H9 (cell line): ENCODE measurements at regions not wholly inside any gene's neighbourhood (a gene's known extent, or its start where the extent isn't known, plus 50 kb on each side); places are given as distances from the start of the nearest gene placed in this dataset.

Experiments used
- DNase-seq: peaks from one replicate; pipeline ENCODE4 v3.0.0-alpha.2; 2017
- H2AFZ ChIP-seq: one replicate; pipeline ENCODE4 v1.6.1; 2013; ENCODE audit warnings: mild to moderate bottlenecking, low read length, control low read depth, moderate library complexity
- H2AK5ac ChIP-seq: 2 replicates; pipeline ENCODE4 v1.6.1; 2013; ENCODE audit warnings: low read length, control low read depth, mixed read lengths; ENCODE audit not compliant: insufficient read length
- H2BK120ac ChIP-seq: one replicate; pipeline ENCODE4 v1.6.1; 2013; ENCODE audit warnings: low read depth, mild to moderate bottlenecking, low read length, control low read depth, inconsistent platforms; ENCODE audit not compliant: poor library complexity, severe bottlenecking
- H2BK12ac ChIP-seq: 2 replicates; pipeline ENCODE4 v1.6.1; 2013; ENCODE audit warnings: low read length, control low read depth, mixed read lengths, low read depth; ENCODE audit not compliant: insufficient read length
- H2BK15ac ChIP-seq: 2 replicates; pipeline ENCODE4 v1.6.1; 2013; ENCODE audit warnings: low read depth, low read length, control low read depth
- H2BK20ac ChIP-seq: one replicate; pipeline ENCODE4 v1.6.1; 2013; ENCODE audit warnings: low read depth, mild to moderate bottlenecking, low read length, control low read depth, inconsistent platforms; ENCODE audit not compliant: poor library complexity, severe bottlenecking
- H2BK5ac ChIP-seq: 2 replicates; pipeline ENCODE4 v1.6.1; 2013; ENCODE audit warnings: low read length, control low read depth, mixed read lengths; ENCODE audit not compliant: insufficient read length
- H3K14ac ChIP-seq: 2 replicates; pipeline ENCODE4 v1.6.1; 2013; ENCODE audit warnings: low read length, control low read depth; ENCODE audit not compliant: insufficient read depth
- H3K18ac ChIP-seq: 2 replicates; pipeline ENCODE4 v1.6.1; 2013; ENCODE audit warnings: low read depth, mild to moderate bottlenecking, mixed read lengths, low read length, control low read depth; ENCODE audit not compliant: insufficient read length
- H3K23ac ChIP-seq: 2 replicates; pipeline ENCODE4 v1.6.1; 2013; ENCODE audit warnings: low read length, control low read depth, mixed read lengths, low read depth; ENCODE audit not compliant: insufficient read length
- H3K23me2 ChIP-seq: 2 replicates; pipeline ENCODE4 v1.6.1; 2013; ENCODE audit warnings: low read depth, mild to moderate bottlenecking, mixed read lengths, low read length, control low read depth; ENCODE audit not compliant: insufficient read length, poor library complexity, severe bottlenecking
- H3K27ac ChIP-seq: 2 replicates; pipeline ENCODE4 v1.5.1; 2013; ENCODE audit warnings: low read length, control low read depth, mixed read lengths, low read depth; ENCODE audit not compliant: insufficient read length
- H3K27me3 ChIP-seq: 2 replicates; pipeline ENCODE4 v1.6.1; 2013; ENCODE audit warnings: low read length, control low read depth, inconsistent platforms; ENCODE audit not compliant: insufficient read depth
- H3K4ac ChIP-seq: 2 replicates; pipeline ENCODE4 v1.6.1; 2013; ENCODE audit warnings: low read depth, mild to moderate bottlenecking, control low read depth, inconsistent platforms, low read length, moderate library complexity
- H3K4me1 ChIP-seq: 2 replicates; pipeline ENCODE4 v1.6.1; 2013; ENCODE audit warnings: low read length, control low read depth, inconsistent platforms; ENCODE audit not compliant: insufficient read depth
- H3K4me2 ChIP-seq: 2 replicates; pipeline ENCODE4 v1.6.1; 2013; ENCODE audit warnings: low read length, control low read depth, mixed read lengths; ENCODE audit not compliant: insufficient read length, insufficient read depth
- H3K56ac ChIP-seq: 2 replicates; pipeline ENCODE4 v1.6.1; 2013; ENCODE audit warnings: low read depth, mild to moderate bottlenecking, mixed read lengths, low read length, control low read depth; ENCODE audit not compliant: insufficient read length
- H3K79me1 ChIP-seq: 2 replicates; pipeline ENCODE4 v1.6.1; 2013; ENCODE audit warnings: low read depth, mild to moderate bottlenecking, moderate library complexity, low read length, control low read depth, inconsistent platforms; ENCODE audit not compliant: insufficient read depth, poor library complexity, severe bottlenecking
- H3K79me2 ChIP-seq: 2 replicates; pipeline ENCODE4 v1.6.1; 2013; ENCODE audit warnings: low read length, control low read depth, inconsistent platforms; ENCODE audit not compliant: insufficient read depth
- H3K9ac ChIP-seq: 2 replicates; pipeline ENCODE4 v1.6.1; 2013; ENCODE audit warnings: low read length, control low read depth, mixed read lengths; ENCODE audit not compliant: insufficient read length; ENCODE audit errors: extremely low read depth
- H3K9me3 ChIP-seq: one replicate; pipeline ENCODE4 v1.6.1; 2013; ENCODE audit warnings: low read depth, low read length, inconsistent platforms; ENCODE audit not compliant: control insufficient read depth
- H3T11ph ChIP-seq: one replicate; pipeline ENCODE4 v1.6.1; 2013; ENCODE audit warnings: mild to moderate bottlenecking, low read length, control low read depth, inconsistent platforms
- H4K20me1 ChIP-seq: one replicate; pipeline ENCODE4 v1.6.1; 2013; ENCODE audit not compliant: control insufficient read depth, insufficient read length, insufficient read depth
- H4K5ac ChIP-seq: 2 replicates; pipeline ENCODE4 v1.6.1; 2013; ENCODE audit warnings: low read depth, mild to moderate bottlenecking, mixed read lengths, low read length, control low read depth; ENCODE audit not compliant: insufficient read length
- H4K8ac ChIP-seq: replicated peaks from 2 replicates; pipeline ENCODE4 v1.6.1; 2013; ENCODE audit warnings: low read length, control low read depth, mixed read lengths, low read depth; ENCODE audit not compliant: insufficient read length
- H4K91ac ChIP-seq: 2 replicates; pipeline ENCODE4 v1.6.1; 2013; ENCODE audit warnings: low read depth, mild to moderate bottlenecking, moderate library complexity, mixed read lengths, low read length, control low read depth; ENCODE audit not compliant: insufficient read length
- H3K27ac Mint-ChIP-seq, 3 experiments: 2 replicates in 2 of 3; 3 replicates in 1 of 3; pipeline ENCODE4 v1.8.0; 2020 to 2021; ENCODE audit warnings: mixed read lengths in 3 of 3, mild to moderate bottlenecking in 1 of 3, moderate library complexity in 1 of 3
- H3K27me3 Mint-ChIP-seq: 2 replicates; pipeline ENCODE4 v1.8.0; 2021; ENCODE audit warnings: low read depth, mild to moderate bottlenecking, moderate library complexity, mixed read lengths
- H3K36me3 Mint-ChIP-seq, 3 experiments: 2 replicates in 2 of 3; 3 replicates in 1 of 3; pipeline ENCODE4 v1.8.0; 2020 to 2021; ENCODE audit warnings: low read depth in 3 of 3, mixed read lengths in 3 of 3; ENCODE audit not compliant: insufficient read depth in 1 of 3
- H3K4me1 Mint-ChIP-seq, 2 experiments: 2 replicates each; pipeline ENCODE4 v1.8.0; 2020; ENCODE audit warnings: mixed read lengths in 2 of 2
- H3K4me3 Mint-ChIP-seq, 2 experiments: 2 replicates in 1 of 2; 3 replicates in 1 of 2; pipeline ENCODE4 v1.8.0; 2020 to 2021; ENCODE audit warnings: mild to moderate bottlenecking in 2 of 2, mixed read lengths in 2 of 2, moderate library complexity in 1 of 2
- H3K9me3 Mint-ChIP-seq, 2 experiments: 2 replicates in 1 of 2; 3 replicates in 1 of 2; pipeline ENCODE4 v1.8.0; 2020; ENCODE audit warnings: mild to moderate bottlenecking in 2 of 2, mixed read lengths in 2 of 2, moderate library complexity in 1 of 2
- WGBS: extraction: QIAGEN DNeasy Blood & Tissue Kit; methylation state at CpG from one replicate; pipeline ENCODE4 v1.1.7; 2013; ENCODE audit warnings: missing lambda C conversion rate, low lambda C conversion rate, mixed read lengths; ENCODE audit not compliant: insufficient read length; ENCODE audit errors: extremely low coverage; 5-methylcytosine and 5-hydroxymethylcytosine counted together
- TF ChIP-seq, protein P1 (sequence below): fragments of 200-600 bp; sonication (generic); conservative IDR thresholded peaks from 3 replicates; pipeline ENCODE4 v1.8.0; 2021; ENCODE audit warnings: antibody characterized with exemption, mild to moderate bottlenecking

DNA sequence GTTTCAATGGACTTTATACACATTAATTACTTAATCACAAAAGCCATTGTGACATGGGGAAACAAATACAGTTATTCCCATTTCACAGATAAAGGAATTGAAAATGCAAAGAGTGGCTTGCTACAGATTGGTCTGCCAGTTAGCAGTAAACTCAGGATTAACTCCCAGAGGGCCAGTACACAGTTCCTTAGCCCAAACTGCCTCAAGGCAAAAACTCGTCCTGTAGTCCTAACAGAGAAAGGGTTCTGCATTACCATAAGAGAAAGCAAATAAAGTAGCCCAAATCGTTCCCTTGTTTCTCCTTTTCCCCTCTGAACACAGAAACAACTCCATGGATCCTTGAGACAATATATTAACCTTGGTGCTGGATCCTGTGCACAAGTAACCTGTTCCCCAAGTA lies 274.4 kb downstream of the LRIG3 start:
- no peak overlapping the region for H2AK5ac ChIP-seq
- no peak overlapping the region for H2BK15ac ChIP-seq
- no peak overlapping the region for H3T11ph ChIP-seq
- no CpG with 5 or more reads among the region's 2 CpGs for WGBS
- H4K20me1 ChIP-seq, result no peaks in the 10 kb centered on the region
- H4K91ac ChIP-seq, result no peak overlapping the region
- no peak overlapping the region for H3K4me2 ChIP-seq
- H3K18ac ChIP-seq, result no peak overlapping the region
- H3K9me3 ChIP-seq, result no peaks in the 10 kb centered on the region
- no peak overlapping the region for H2AFZ ChIP-seq
- no peak overlapping the region for H3K4ac ChIP-seq
- no peak overlapping the region for H2BK12ac ChIP-seq
- no peak overlapping the region for H3K14ac ChIP-seq
- H2BK5ac ChIP-seq, result no peak overlapping the region
- Mint-ChIP-seq H3K4me3 (no peak overlapping the region), H3K9me3 (no peaks in the 10 kb centered on the region), H3K27me3 (no peaks in the 10 kb centered on the region), H3K4me1 (peaks cover 3 to 7% of the 10 kb centered on the region in 2 experiments; a peak in 2 of 4 replicates), H3K27ac (no peak overlapping the region), H3K36me3 (no peaks in the 10 kb centered on the region)
- H3K79me2 ChIP-seq, result no peaks in the 10 kb centered on the region
- no peak overlapping the region for H2BK20ac ChIP-seq
- H3K23ac ChIP-seq, result no peak overlapping the region
- no peak overlapping the region for H4K5ac ChIP-seq
- no peak overlapping the region for H3K56ac ChIP-seq
- H3K27ac ChIP-seq, result no peak overlapping the region
- no peak overlapping the region for H4K8ac ChIP-seq
- H2BK120ac ChIP-seq, result no peak overlapping the region
- no peak for DNase-seq
- H3K9ac ChIP-seq, result no peak overlapping the region
- no peaks in the 10 kb centered on the region for H3K23me2 ChIP-seq
- TF ChIP-seq, protein P1, sequence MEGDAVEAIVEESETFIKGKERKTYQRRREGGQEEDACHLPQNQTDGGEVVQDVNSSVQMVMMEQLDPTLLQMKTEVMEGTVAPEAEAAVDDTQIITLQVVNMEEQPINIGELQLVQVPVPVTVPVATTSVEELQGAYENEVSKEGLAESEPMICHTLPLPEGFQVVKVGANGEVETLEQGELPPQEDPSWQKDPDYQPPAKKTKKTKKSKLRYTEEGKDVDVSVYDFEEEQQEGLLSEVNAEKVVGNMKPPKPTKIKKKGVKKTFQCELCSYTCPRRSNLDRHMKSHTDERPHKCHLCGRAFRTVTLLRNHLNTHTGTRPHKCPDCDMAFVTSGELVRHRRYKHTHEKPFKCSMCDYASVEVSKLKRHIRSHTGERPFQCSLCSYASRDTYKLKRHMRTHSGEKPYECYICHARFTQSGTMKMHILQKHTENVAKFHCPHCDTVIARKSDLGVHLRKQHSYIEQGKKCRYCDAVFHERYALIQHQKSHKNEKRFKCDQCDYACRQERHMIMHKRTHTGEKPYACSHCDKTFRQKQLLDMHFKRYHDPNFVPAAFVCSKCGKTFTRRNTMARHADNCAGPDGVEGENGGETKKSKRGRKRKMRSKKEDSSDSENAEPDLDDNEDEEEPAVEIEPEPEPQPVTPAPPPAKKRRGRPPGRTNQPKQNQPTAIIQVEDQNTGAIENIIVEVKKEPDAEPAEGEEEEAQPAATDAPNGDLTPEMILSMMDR, result no peak
- no peaks in the 10 kb centered on the region for H3K4me1 ChIP-seq
- no peaks in the 10 kb centered on the region for H3K79me1 ChIP-seq
- no peaks in the 10 kb centered on the region for H3K27me3 ChIP-seq
